PFSK-1 (cell line): ENCODE measurements at regions not wholly inside any gene's neighbourhood (a gene's known extent, or its start where the extent isn't known, plus 50 kb on each side); places are given as distances from the start of the nearest gene placed in this dataset.

Experiments
- POLR2AphosphoS5 ChIP-seq: IDR thresholded peaks from 2 replicates; pipeline ENCODE4 v1.6.1; 2012; ENCODE audit warnings: low read depth, mild to moderate bottlenecking, control low read depth, low read length, moderate library complexity
- REST ChIP-seq, 2 experiments: IDR thresholded peaks; 2 replicates each; pipeline versions ENCODE4 v1.6.1 to v1.8.0; 2011 to 2012; ENCODE audit warnings: low read depth in 2 of 2, low read length in 2 of 2, control low read depth in 1 of 2, inconsistent platforms in 1 of 2, mild to moderate bottlenecking in 1 of 2, moderate library complexity in 1 of 2; ENCODE audit not compliant: insufficient read depth in 1 of 2
- SIN3A ChIP-seq: IDR thresholded peaks from 2 replicates; pipeline ENCODE4 v1.6.1; 2012; ENCODE audit warnings: mild to moderate bottlenecking, low read length, moderate library complexity, borderline replicate concordance; ENCODE audit not compliant: insufficient read depth
- TAF1 ChIP-seq: IDR thresholded peaks from 2 replicates; pipeline ENCODE4 v1.6.1; 2012; ENCODE audit warnings: low read length, control low read depth, borderline replicate concordance; ENCODE audit not compliant: insufficient read depth

DNA sequence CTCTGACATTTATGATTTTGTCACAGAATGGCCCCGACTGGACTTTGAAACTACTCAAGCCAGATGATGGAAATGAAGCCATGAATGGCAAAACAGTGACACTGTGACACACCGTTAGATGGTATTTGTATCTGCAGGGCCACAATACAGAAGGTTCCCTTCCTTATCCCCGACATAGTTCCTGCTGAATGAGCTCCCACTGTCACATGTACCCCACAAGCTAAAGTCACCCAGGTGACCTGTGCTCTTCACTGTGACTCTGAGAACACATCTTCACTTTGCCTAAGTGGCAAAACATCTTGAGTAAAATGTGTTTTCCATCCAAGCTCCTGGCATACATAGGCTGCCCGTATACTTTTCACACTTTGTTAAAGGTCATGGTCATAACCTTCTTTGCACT is 89.5 kb downstream of the LSM5 start:
- no peak for TF ChIP-seq TAF1
- TF ChIP-seq POLR2AphosphoS5: no peak
- TF ChIP-seq SIN3A: no peak
- TF ChIP-seq REST (IDR thresholded peaks at IDR 0.05; ENCODE audit: insufficient read depth in 1 of 2, low read depth in 2 of 2, low read length in 2 of 2): no peak
